Upper lobe of left lung (tissue), 4 donors: ENCODE measurements at regions not wholly inside any gene's neighbourhood (a gene's known extent, or its start where the extent isn't known, plus 50 kb on each side); places are given as distances from the start of the nearest gene placed in this dataset.

Source experiments
- CTCF ChIP-seq, 6 experiments: fragments of 450-650 bp in 4 of 6; fragments of 200-600 bp in 2 of 6; sonication (generic) in 2 of 6; IDR thresholded peaks; one replicate each; pipeline ENCODE4 v1.5.1; 2016 to 2019; ENCODE audit warnings: antibody characterized with exemption in 6 of 6
- POLR2A ChIP-seq, 4 donors: fragments of 450-650 bp; IDR thresholded peaks; one replicate each; pipeline ENCODE4 v1.5.1; 2016 to 2017; ENCODE audit warnings: antibody characterized with exemption in 4 of 4, mild to moderate bottlenecking in 2 of 4
- POLR2AphosphoS5 ChIP-seq, 2 donors: sonication (generic); formaldehyde crosslinking; IDR thresholded peaks; one replicate each; pipeline ENCODE4 v1.5.1; 2017; ENCODE audit warnings: antibody characterized with exemption in 2 of 2

DNA sequence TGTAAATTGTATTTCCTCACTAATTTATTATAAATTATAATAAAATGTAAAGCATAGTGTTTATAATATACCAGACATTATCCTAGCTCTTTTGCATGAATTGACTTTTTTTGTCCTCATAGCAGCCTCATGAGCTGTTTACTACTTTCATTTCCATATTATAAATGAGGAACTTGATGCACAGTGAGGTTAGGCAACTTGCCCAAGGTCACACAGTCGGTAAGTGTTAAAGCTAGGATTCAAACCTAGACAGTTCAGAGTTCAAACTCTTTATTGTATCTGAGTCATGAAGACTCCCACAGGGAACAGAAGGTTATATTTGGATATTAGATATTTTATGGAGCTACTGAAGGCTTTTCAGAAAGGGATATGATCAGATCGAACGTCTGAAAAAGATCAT, 322.2 kb upstream of the SATB1 start:
- TF ChIP-seq POLR2AphosphoS5 (IDR thresholded peaks at IDR 0.05) (peak in 1 of 2 donors; percentile 32), POLR2A (IDR thresholded peaks at IDR 0.05) (no peak), CTCF (IDR thresholded peaks at IDR 0.05) (no peak)
